Liver (tissue), 8 donors: ENCODE measurements at regions not wholly inside any gene's neighbourhood (a gene's known extent, or its start where the extent isn't known, plus 50 kb on each side); places are given as distances from the start of the nearest gene placed in this dataset.

Experiments
- DNase-seq: peaks from one replicate; pipeline ENCODE4 v3.0.0-alpha.2; 2017; ENCODE audit warnings: low spot score
- H3K27ac ChIP-seq, 2 donors: one replicate each; pipeline ENCODE4 v1.7.0; 2013; ENCODE audit warnings: inconsistent platforms in 2 of 2, low read length in 2 of 2, control low read depth in 1 of 2, low read depth in 1 of 2, mild to moderate bottlenecking in 1 of 2
- H3K27me3 ChIP-seq, 4 donors: one replicate each; pipeline versions ENCODE4 v1.6.1 to v1.7.0; 2013; ENCODE audit warnings: low read length in 3 of 4, inconsistent platforms in 1 of 4, mild to moderate bottlenecking in 1 of 4, moderate library complexity in 1 of 4; ENCODE audit not compliant: control insufficient read depth in 4 of 4, insufficient read depth in 4 of 4
- H3K36me3 ChIP-seq, 4 donors: one replicate each; pipeline versions ENCODE4 v1.6.1 to v1.7.0; 2013; ENCODE audit warnings: low read length in 3 of 4, mild to moderate bottlenecking in 3 of 4, low read depth in 1 of 4, moderate library complexity in 1 of 4; ENCODE audit not compliant: control insufficient read depth in 4 of 4, insufficient read depth in 3 of 4
- H3K4me1 ChIP-seq, 4 donors: one replicate each; pipeline versions ENCODE4 v1.6.1 to v1.7.0; 2013; ENCODE audit warnings: low read length in 3 of 4, mild to moderate bottlenecking in 3 of 4, moderate library complexity in 1 of 4; ENCODE audit not compliant: control insufficient read depth in 4 of 4, insufficient read depth in 4 of 4
- H3K4me3 ChIP-seq, 3 donors: one replicate each; pipeline versions ENCODE4 v1.6.1 to v1.7.0; 2013; ENCODE audit warnings: low read length in 3 of 3, control low read depth in 1 of 3, low read depth in 1 of 3, mild to moderate bottlenecking in 1 of 3
- H3K9ac ChIP-seq, 2 donors: one replicate each; pipeline ENCODE4 v1.7.0; 2013; ENCODE audit warnings: low read length in 2 of 2, mild to moderate bottlenecking in 2 of 2, moderate library complexity in 2 of 2, control low read depth in 1 of 2, low read depth in 1 of 2
- H3K9me3 ChIP-seq, 4 donors: one replicate each; pipeline versions ENCODE4 v1.6.1 to v1.7.0; 2013; ENCODE audit warnings: low read length in 3 of 4; ENCODE audit not compliant: control insufficient read depth in 4 of 4
- EGR1 ChIP-seq, 2 donors: IDR thresholded peaks; 2 replicates each; pipeline ENCODE4 v1.6.1; 2016 to 2018; ENCODE audit warnings: antibody characterized with exemption in 2 of 2, low read depth in 2 of 2
- FOXA2 ChIP-seq: IDR thresholded peaks from 2 replicates; pipeline ENCODE4 v1.6.1; 2016; ENCODE audit warnings: antibody characterized with exemption
- HNF4A ChIP-seq, 2 donors: conservative IDR thresholded peaks; 2 replicates each; pipeline ENCODE4 v1.6.1; 2016; ENCODE audit warnings: antibody characterized with exemption in 2 of 2, mild to moderate bottlenecking in 2 of 2
- HNF4G ChIP-seq: IDR thresholded peaks from 2 replicates; pipeline ENCODE4 v1.6.1; 2016; ENCODE audit warnings: antibody characterized with exemption
- JUND ChIP-seq, 2 donors: IDR thresholded peaks; 2 replicates each; pipeline ENCODE4 v1.6.1; 2016; ENCODE audit warnings: antibody characterized with exemption in 2 of 2
- MAX ChIP-seq: IDR thresholded peaks from 2 replicates; pipeline ENCODE4 v1.6.1; 2016; ENCODE audit warnings: antibody characterized with exemption
- NR2F2 ChIP-seq: IDR thresholded peaks from 2 replicates; pipeline ENCODE4 v1.6.1; 2016; ENCODE audit warnings: antibody characterized with exemption
- RAD21 ChIP-seq, 2 donors: IDR thresholded peaks; 2 replicates each; pipeline ENCODE4 v1.6.1; 2016; ENCODE audit warnings: antibody characterized with exemption in 2 of 2, mild to moderate bottlenecking in 2 of 2
- REST ChIP-seq: IDR thresholded peaks from 2 replicates; pipeline ENCODE4 v1.6.1; 2016; ENCODE audit warnings: antibody characterized with exemption, mild to moderate bottlenecking
- SP1 ChIP-seq: IDR thresholded peaks from 2 replicates; pipeline ENCODE4 v1.6.1; 2018; ENCODE audit warnings: antibody characterized with exemption, mild to moderate bottlenecking
- TAF1 ChIP-seq: conservative IDR thresholded peaks from 2 replicates; pipeline ENCODE4 v1.6.1; 2016; ENCODE audit warnings: antibody characterized with exemption, mild to moderate bottlenecking
- YY1 ChIP-seq: IDR thresholded peaks from 2 replicates; pipeline ENCODE4 v1.6.1; 2016; ENCODE audit warnings: antibody characterized with exemption, mild to moderate bottlenecking
- WGBS: extraction: QIAGEN DNeasy Blood & Tissue Kit; methylation state at CpG from one replicate; pipeline ENCODE4 v1.1.7; 2013; 5-methylcytosine and 5-hydroxymethylcytosine counted together
- TF ChIP-seq, protein P1 (sequence below): fragments of 150-350 bp; IDR thresholded peaks from 2 replicates; pipeline ENCODE4 v1.5.1; 2017; ENCODE audit warnings: improper control_type of control experiment, low read depth, low read length; ENCODE audit not compliant: missing input control
- TF ChIP-seq, protein P2 (sequence below): IDR thresholded peaks from 2 replicates; pipeline ENCODE4 v1.6.1; 2016; ENCODE audit warnings: antibody characterized with exemption
- TF ChIP-seq, protein P3 (sequence below): IDR thresholded peaks from 2 replicates; pipeline ENCODE4 v1.6.1; 2016; ENCODE audit warnings: antibody characterized with exemption
- donor health status: healthy.
- donor health status: healthy.
- donor health status: healthy.
- donor health status: healthy.
- donor health status: healthy.

DNA sequence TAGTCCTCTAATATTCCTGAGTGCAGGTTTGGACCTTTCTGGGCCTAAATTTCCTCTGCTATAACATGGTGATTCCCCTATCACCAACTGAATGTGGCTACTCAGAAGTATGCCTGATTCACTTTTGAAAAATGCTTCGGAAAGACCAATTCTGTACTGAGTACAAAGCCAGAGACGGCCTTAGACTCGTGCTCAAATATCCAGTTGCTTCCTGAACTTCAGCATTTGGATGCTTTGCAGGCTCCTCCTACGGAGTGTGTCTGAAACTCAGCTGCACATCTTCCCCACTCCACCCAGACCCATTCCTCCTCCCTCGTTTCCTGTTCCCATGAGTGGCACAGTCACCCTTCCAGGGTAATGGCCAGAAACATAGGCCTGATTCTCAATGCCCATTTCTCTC lies 98.4 kb upstream of the GADD45A start:
- no peak for DNase-seq
- Histone ChIP-seq H3K9me3 (no peaks in the 10 kb centered on the region), H3K9ac (no peak overlapping the region), H3K4me1 (peaks cover 0 to 2% (median 0%) of the 10 kb centered on the region in 4 donors), H3K27me3 (no peaks in the 10 kb centered on the region), H3K4me3 (no peak overlapping the region), H3K27ac (no peak overlapping the region), H3K36me3 (no peaks in the 10 kb centered on the region)
- TF ChIP-seq FOXA2 (no peak), REST (no peak), RAD21 (IDR thresholded peaks at IDR 0.05) (no peak), YY1 (no peak), HNF4A (conservative IDR thresholded peaks at IDR 0.05) (no peak)
- TF ChIP-seq, protein P1, sequence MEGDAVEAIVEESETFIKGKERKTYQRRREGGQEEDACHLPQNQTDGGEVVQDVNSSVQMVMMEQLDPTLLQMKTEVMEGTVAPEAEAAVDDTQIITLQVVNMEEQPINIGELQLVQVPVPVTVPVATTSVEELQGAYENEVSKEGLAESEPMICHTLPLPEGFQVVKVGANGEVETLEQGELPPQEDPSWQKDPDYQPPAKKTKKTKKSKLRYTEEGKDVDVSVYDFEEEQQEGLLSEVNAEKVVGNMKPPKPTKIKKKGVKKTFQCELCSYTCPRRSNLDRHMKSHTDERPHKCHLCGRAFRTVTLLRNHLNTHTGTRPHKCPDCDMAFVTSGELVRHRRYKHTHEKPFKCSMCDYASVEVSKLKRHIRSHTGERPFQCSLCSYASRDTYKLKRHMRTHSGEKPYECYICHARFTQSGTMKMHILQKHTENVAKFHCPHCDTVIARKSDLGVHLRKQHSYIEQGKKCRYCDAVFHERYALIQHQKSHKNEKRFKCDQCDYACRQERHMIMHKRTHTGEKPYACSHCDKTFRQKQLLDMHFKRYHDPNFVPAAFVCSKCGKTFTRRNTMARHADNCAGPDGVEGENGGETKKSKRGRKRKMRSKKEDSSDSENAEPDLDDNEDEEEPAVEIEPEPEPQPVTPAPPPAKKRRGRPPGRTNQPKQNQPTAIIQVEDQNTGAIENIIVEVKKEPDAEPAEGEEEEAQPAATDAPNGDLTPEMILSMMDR = no peak
- TF ChIP-seq, protein P2, sequence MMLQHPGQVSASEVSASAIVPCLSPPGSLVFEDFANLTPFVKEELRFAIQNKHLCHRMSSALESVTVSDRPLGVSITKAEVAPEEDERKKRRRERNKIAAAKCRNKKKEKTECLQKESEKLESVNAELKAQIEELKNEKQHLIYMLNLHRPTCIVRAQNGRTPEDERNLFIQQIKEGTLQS = no peak
- 83% methylated on average over 5 of the region's 5 CpGs for WGBS

DNA sequence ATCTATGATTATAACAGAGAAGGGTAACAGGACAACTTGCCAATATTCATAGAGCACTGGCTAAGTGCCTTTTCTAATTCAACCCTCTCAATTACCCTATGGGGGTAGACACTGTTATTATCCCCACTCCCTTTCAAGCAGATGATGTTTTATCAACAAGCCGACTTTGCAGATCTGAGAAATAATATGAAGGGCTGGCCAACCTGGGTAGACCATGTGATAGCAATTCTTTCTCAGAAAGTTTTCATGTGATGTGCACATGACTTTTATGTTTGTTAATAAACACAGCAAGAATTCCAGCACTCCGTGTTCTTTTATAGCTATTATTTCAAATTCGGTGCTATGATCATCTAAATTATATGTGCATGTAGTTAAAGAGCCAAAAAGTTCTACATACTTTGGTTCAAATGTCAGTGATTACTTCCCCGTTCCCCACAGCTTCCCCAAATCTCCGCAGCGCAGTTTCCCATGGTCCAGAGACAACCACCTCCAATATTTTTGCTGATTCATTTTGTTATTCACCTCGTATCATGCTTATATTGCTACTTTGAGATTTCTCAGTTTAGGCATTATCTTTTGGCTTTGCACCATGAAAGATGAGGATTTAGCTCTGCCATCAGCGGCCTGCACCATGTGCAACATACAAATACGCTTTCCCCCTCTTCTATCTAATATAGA lies 96.7 kb upstream of the GADD45A start:
- Histone ChIP-seq H3K27me3 (no peaks in the 10 kb centered on the region), H3K9ac (no peak overlapping the region), H3K4me1 (peaks cover 0 to 2% (median 0%) of the 10 kb centered on the region in 4 donors)

More for the DNA sequence above, 96.7 kb upstream of the GADD45A start:
- Histone ChIP-seq H3K9me3 (no peaks in the 10 kb centered on the region), H3K27ac (no peak overlapping the region), H3K4me3 (no peak overlapping the region), H3K36me3 (no peaks in the 10 kb centered on the region)
- 62% methylated on average over 9 of the region's 9 CpGs for WGBS
- TF ChIP-seq, protein P2 = no peak
- no peak for TF ChIP-seq HNF4G
- no peak for TF ChIP-seq RAD21 (IDR thresholded peaks at IDR 0.05)
- TF ChIP-seq JUND (IDR thresholded peaks at IDR 0.05) = no peak
- TF ChIP-seq REST = no peak
- TF ChIP-seq, protein P1 = no peak
- TF ChIP-seq EGR1 (IDR thresholded peaks at IDR 0.05; ENCODE audit: low read depth in 2 of 2) = no peak
- no peak for TF ChIP-seq MAX
- no peak for TF ChIP-seq YY1
- TF ChIP-seq, protein P3, sequence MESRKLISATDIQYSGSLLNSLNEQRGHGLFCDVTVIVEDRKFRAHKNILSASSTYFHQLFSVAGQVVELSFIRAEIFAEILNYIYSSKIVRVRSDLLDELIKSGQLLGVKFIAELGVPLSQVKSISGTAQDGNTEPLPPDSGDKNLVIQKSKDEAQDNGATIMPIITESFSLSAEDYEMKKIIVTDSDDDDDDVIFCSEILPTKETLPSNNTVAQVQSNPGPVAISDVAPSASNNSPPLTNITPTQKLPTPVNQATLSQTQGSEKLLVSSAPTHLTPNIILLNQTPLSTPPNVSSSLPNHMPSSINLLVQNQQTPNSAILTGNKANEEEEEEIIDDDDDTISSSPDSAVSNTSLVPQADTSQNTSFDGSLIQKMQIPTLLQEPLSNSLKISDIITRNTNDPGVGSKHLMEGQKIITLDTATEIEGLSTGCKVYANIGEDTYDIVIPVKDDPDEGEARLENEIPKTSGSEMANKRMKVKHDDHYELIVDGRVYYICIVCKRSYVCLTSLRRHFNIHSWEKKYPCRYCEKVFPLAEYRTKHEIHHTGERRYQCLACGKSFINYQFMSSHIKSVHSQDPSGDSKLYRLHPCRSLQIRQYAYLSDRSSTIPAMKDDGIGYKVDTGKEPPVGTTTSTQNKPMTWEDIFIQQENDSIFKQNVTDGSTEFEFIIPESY = no peak
- TF ChIP-seq SP1 = no peak
- TF ChIP-seq NR2F2 = no peak
- TF ChIP-seq HNF4A (conservative IDR thresholded peaks at IDR 0.05) = no peak
- no peak for TF ChIP-seq TAF1
- no peak for DNase-seq
